Endothelial cell of umbilical vein (primary cell): ENCODE measurements at regions not wholly inside any gene's neighbourhood (a gene's known extent, or its start where the extent isn't known, plus 50 kb on each side); places are given as distances from the start of the nearest gene placed in this dataset.

Source experiments
- BruUV-seq: library from RNA; stranded (reverse); fragments of 400-500 nt; replicated peaks from 2 replicates; lab custom pipeline; 2021; lab: Mats Ljungman, UMichigan
- CTCF ChIA-PET: fragments of 300-600, 350-600 bp; sonication (Branson Sonifier 250); formaldehyde crosslinking; loops from one replicate; lab custom pipeline; 2021; ENCODE audit warnings: antibody characterized with exemption, inconsistent platforms; lab: Charles Lee
- POLR2A ChIA-PET: fragments of 300-600, 350-600 bp; sonication (Branson Sonifier 250); formaldehyde crosslinking; loops from one replicate; lab custom pipeline; 2021; ENCODE audit warnings: antibody characterized with exemption, inconsistent platforms; lab: Charles Lee
- DNase-seq: peaks from one replicate; pipeline ENCODE4 v3.0.0-alpha.2; 2011; ENCODE audit warnings: low read depth, low spot score
- FAIRE-seq: peaks from 2 replicates; lab custom pipeline; 2011; peaks lifted over from hg19 to GRCh38; lab: Jason Lieb, UNC
- H2AFZ ChIP-seq: 2 replicates; pipeline ENCODE4 v1.6.0; 2012; ENCODE audit warnings: low read depth, low read length, control low read depth, inconsistent platforms
- H3K27ac ChIP-seq: 2 replicates; pipeline ENCODE4 v1.5.1; 2011; ENCODE audit warnings: low read depth, mild to moderate bottlenecking, control low read depth, low read length, moderate library complexity; ENCODE audit not compliant: insufficient read depth
- H3K27me3 ChIP-seq, 2 experiments: 2 replicates each; pipeline versions ENCODE4 v1.6.0 to v1.6.1; 2011; ENCODE audit warnings: low read length in 2 of 2, mixed read lengths in 1 of 2; ENCODE audit not compliant: control insufficient read depth in 2 of 2, insufficient read depth in 2 of 2
- H3K36me3 ChIP-seq, 2 experiments: 2 replicates in 1 of 2; 3 replicates in 1 of 2; pipeline ENCODE4 v1.5.1; 2011; ENCODE audit warnings: low read length in 2 of 2, mild to moderate bottlenecking in 1 of 2, moderate library complexity in 1 of 2; ENCODE audit not compliant: control insufficient read depth in 2 of 2, insufficient read depth in 2 of 2; ENCODE audit errors: extremely low read depth in 1 of 2
- H3K4me1 ChIP-seq: 3 replicates; pipeline ENCODE4 v1.5.1; 2011; ENCODE audit warnings: mild to moderate bottlenecking, low read length; ENCODE audit not compliant: control insufficient read depth, insufficient read depth; ENCODE audit errors: extremely low read depth
- H3K4me2 ChIP-seq: 2 replicates; pipeline ENCODE4 v1.6.1; 2011; ENCODE audit warnings: low read length, control low read depth, mixed read lengths; ENCODE audit not compliant: insufficient read depth
- H3K4me3 ChIP-seq, 3 experiments: fragments of 200-600 bp in 1 of 3; sonication (generic), shearing (Covaris generic) in 1 of 3; replicated peaks in 1 of 3; 2 replicates each; pipeline ENCODE4 v1.5.1; 2011 to 2016; ENCODE audit warnings: control low read depth in 3 of 3, low read length in 3 of 3, mild to moderate bottlenecking in 2 of 3, inconsistent platforms in 1 of 3, low read depth in 1 of 3, moderate library complexity in 1 of 3; ENCODE audit not compliant: insufficient read depth in 1 of 3
- H3K79me2 ChIP-seq: 2 replicates; pipeline ENCODE4 v1.6.0; 2012; ENCODE audit warnings: low read length, inconsistent platforms; ENCODE audit not compliant: control insufficient read depth, insufficient read depth
- H3K9ac ChIP-seq: replicated peaks from 2 replicates; pipeline ENCODE3; 2011; ENCODE audit warnings: low read length, control low read depth; ENCODE audit not compliant: insufficient read depth; ENCODE audit errors: extremely low read depth
- H3K9me1 ChIP-seq: replicated peaks from 3 replicates; pipeline ENCODE4 v1.6.0; 2011; ENCODE audit warnings: mild to moderate bottlenecking, low read length; ENCODE audit not compliant: control insufficient read depth, insufficient read depth; ENCODE audit errors: extremely low read depth
- H3K9me3 ChIP-seq: replicated peaks from 2 replicates; pipeline ENCODE4 v1.5.1; 2012; ENCODE audit warnings: low read length, inconsistent platforms; ENCODE audit not compliant: control insufficient read depth, insufficient read depth
- H4K20me1 ChIP-seq: replicated peaks from 2 replicates; pipeline ENCODE3; 2011; ENCODE audit warnings: mild to moderate bottlenecking, low read length; ENCODE audit not compliant: control insufficient read depth, insufficient read depth; ENCODE audit errors: extremely low read depth
- CTCF ChIP-seq, 2 donors: IDR thresholded peaks; 1 replicate in 1 of 2; 2 replicates in 1 of 2; pipeline ENCODE4 v1.5.1; 2011; ENCODE audit warnings: low read length in 2 of 2, mild to moderate bottlenecking in 2 of 2, moderate library complexity in 2 of 2, control low read depth in 1 of 2, inconsistent platforms in 1 of 2, low read depth in 1 of 2; ENCODE audit not compliant: insufficient read depth in 1 of 2; ENCODE audit errors: extremely low read depth in 1 of 2
- EZH2 ChIP-seq: IDR thresholded peaks from 2 replicates; pipeline ENCODE4 v1.6.1; 2012; ENCODE audit warnings: borderline replicate concordance, low read depth, mild to moderate bottlenecking, moderate library complexity, low read length, inconsistent platforms; ENCODE audit not compliant: severe bottlenecking
- FOS ChIP-seq: IDR thresholded peaks from 2 replicates; pipeline ENCODE4 v1.6.1; 2011; ENCODE audit warnings: mild to moderate bottlenecking, low read length, moderate library complexity, borderline replicate concordance; ENCODE audit not compliant: insufficient read depth
- GATA2 ChIP-seq: IDR thresholded peaks from 2 replicates; pipeline ENCODE4 v1.7.0; 2011; ENCODE audit warnings: low read depth, mild to moderate bottlenecking, moderate library complexity, mixed read lengths, low read length; ENCODE audit not compliant: insufficient read length, insufficient read depth
- JUN ChIP-seq: IDR thresholded peaks from 2 replicates; pipeline ENCODE4 v1.6.1; 2011; ENCODE audit warnings: borderline replicate concordance, low read depth; ENCODE audit not compliant: insufficient read length, insufficient read depth
- MAX ChIP-seq: IDR thresholded peaks from 2 replicates; pipeline ENCODE4 v1.6.1; 2011; ENCODE audit not compliant: insufficient read depth, insufficient read length
- MYC ChIP-seq: IDR thresholded peaks from one replicate; pipeline ENCODE4 v1.6.1; 2011; ENCODE audit warnings: mild to moderate bottlenecking, low read depth, low read length
- POLR2A ChIP-seq: IDR thresholded peaks from 2 replicates; pipeline ENCODE4 v1.6.1; 2012; ENCODE audit warnings: low read depth, mild to moderate bottlenecking, control low read depth, low read length
- POLR2AphosphoS5 ChIP-seq: IDR thresholded peaks from 2 replicates; pipeline ENCODE4 v1.6.1; 2012; ENCODE audit warnings: low read depth, mild to moderate bottlenecking, control low read depth, low read length, moderate library complexity; ENCODE audit not compliant: insufficient read depth
- dilution Hi-C: fragments of 300-500 bp; cut with MboI; formaldehyde crosslinking; loops from one replicate; pipeline ENCODE4 v1.15.0; 2019; ENCODE audit warnings: low sequenced_read_pairs; ENCODE audit not compliant: extremely low pct_ligation_motif_present
- intact Hi-C: fragments of 100-400 bp; cut with micrococcal nuclease; formaldehyde crosslinking; loops from one replicate; pipeline ENCODE4 v1.10.0; 2022

GRCh38 chr4:187283201-187283955 lies 559.7 kb upstream of the FAT1 start:
- intact Hi-C loops = no loop called here
- Histone ChIP-seq H3K9me1 (no peaks in the 10 kb centered on the region), H3K27ac (no peak overlapping the region), H3K79me2 (no peaks in the 10 kb centered on the region), H3K27me3 (no peaks in the 10 kb centered on the region), H3K36me3 (no peaks in the 10 kb centered on the region), H3K4me1 (no peaks in the 10 kb centered on the region), H3K9ac (no peak overlapping the region), H3K4me2 (no peak overlapping the region), H4K20me1 (no peaks in the 10 kb centered on the region), H3K4me3 (no peak overlapping the region), H2AFZ (no peak overlapping the region), H3K9me3 (peaks cover 4% of the 10 kb centered on the region)
- DNase-seq (no peak), FAIRE-seq (no peak)
- dilution Hi-C loops = no loop called here
- TF ChIP-seq GATA2 (no peak), MYC (no peak), EZH2 (no peak), POLR2A (no peak), POLR2AphosphoS5 (no peak), MAX (no peak), FOS (no peak), JUN (no peak), CTCF (IDR thresholded peaks at IDR 0.05; ENCODE audit: extremely low read depth in 1 of 2, insufficient read depth in 1 of 2, low read depth in 1 of 2, low read length in 2 of 2) (no peak)
- BruUV-seq = no TSS peak
- CTCF ChIA-PET = no interaction called here
- POLR2A ChIA-PET = no interaction called here
